GM19328 (cell line): ENCODE measurements at regions not wholly inside any gene's neighbourhood (a gene's known extent, or its start where the extent isn't known, plus 50 kb on each side); places are given as distances from the start of the nearest gene placed in this dataset.

Experiments used
- ATAC-seq: cut with Tn5 transposase; IDR thresholded peaks from one replicate; pipeline ENCODE4 v1.9.1; 2021; ENCODE audit warnings: mild to moderate bottlenecking, moderate library complexity; ENCODE audit not compliant: unreplicated experiment

DNA sequence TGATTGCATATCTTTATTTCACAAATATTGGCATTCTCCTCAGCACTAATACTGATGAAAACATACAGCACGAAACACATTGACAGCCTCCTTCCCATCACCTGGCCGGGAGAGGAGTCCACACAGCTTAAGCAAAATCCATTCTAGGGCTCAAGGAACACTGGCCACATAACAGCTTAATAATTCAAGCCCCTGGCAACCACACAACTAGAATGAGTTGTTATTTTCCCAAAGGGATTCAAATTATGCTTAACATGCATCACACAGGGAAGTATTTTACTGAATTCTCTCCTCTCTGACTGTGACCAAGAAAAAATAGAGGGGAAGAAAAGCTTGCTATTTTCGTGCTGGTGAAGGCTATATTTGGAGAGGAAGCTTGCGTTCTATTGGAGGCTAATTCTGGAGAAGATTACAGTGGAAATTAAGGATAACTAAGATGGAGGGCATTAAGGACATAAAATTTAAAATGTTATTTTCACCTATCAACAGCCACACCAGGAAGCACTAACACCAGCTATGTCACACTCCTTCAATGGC lies 198.5 kb downstream of the ADGRG6 start:
- ATAC-seq = no peak

DNA sequence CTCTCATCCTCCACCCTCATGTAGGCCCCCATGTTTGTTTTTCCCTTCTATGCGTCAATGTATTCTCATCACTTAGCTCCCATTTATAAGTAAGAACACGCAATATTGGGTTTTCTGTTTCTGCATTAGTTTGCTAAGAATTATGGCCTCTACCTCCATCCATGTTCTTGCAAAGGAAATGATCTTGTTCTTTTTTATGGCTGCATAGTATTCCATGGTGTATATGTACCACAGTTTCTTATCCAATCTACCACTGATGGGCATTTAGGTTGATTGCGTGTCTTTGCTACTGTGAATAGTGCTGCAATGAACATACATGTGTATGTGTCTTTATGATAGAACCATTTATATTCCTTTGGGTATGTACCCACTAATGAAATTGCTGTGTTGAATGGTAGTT lies 200.0 kb downstream of the ADGRG6 start:
- ATAC-seq = no peak

DNA sequence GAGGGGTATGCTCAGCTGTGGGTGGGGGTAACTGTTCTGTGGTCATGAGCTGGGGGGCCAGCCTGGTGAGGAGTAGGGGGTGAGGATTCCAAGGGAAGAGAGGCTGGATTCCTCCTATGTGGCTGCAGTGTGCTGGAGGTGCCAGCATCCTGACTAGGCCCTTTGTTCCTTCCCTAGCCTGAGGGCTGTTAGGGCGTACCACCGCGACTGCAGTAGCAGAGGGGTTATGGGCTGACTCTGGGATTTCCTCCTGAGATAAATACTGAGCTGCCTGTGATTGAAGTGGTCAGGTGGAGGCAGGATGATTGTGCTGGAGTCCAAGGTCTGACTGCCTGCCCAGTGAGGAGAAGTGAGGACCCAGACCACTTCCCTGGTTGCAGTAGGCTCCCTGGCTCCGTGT lies 205.3 kb downstream of the ADGRG6 start:
- no peak for ATAC-seq

DNA sequence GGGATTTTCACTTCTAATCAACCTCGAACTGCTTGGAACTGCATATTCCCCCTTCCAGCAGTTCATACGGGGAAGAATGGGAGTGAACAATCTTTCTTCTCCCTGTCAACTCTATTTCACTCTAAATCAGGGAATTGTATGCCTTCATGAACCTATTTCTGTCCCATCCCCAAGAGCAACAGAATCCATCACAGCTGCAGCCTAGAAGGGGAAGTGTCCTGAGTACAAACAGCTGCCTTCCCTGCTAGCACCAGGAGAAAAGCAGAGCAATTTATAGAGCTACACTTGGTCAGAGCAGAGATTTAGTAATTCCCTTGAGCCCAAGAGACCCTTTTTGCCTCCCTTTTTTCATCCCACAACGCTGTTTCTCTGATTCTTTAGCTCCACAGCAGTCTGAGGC lies 208.4 kb downstream of the ADGRG6 start:
- ATAC-seq = no peak

DNA sequence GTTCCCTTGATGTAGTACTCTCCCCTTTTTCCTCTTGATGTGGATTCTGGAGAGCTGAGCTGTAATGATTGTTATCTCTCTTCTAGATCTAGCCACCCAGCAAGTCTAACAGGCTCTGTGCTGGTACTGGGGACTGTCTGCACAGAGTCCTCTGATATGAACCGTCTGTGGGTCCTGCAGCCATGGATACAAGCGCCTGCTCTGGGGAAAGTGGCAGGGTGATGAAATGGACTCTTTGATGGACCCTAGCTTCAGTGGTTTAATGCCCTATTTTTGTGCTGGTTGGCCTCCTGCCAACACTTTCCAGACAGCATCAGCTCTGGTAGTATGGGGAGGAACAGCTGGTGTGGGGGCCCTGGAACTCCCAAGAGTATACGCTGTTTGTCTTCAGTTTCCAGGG lies 216.3 kb downstream of the ADGRG6 start:
- no peak for ATAC-seq

DNA sequence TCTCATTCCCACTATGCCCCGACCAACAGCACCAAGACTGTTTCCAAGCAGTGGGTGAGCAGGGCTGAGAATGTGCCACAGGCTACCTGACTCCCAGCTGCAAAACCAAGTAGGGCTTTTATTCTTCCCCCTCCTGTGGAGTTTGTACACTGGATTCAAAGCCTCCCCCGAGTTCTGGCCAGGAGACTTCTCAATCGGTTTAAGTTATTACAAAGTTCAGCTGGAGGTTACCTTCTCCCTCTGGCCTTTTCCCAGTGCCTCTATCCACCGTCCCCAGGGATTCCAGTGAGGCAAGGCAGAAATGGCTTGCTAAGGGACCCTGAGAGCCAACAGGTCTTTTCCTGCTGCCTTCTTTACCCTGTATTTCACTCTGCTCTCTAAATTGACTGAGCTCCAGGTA lies 217.0 kb downstream of the ADGRG6 start:
- ATAC-seq = no peak

DNA sequence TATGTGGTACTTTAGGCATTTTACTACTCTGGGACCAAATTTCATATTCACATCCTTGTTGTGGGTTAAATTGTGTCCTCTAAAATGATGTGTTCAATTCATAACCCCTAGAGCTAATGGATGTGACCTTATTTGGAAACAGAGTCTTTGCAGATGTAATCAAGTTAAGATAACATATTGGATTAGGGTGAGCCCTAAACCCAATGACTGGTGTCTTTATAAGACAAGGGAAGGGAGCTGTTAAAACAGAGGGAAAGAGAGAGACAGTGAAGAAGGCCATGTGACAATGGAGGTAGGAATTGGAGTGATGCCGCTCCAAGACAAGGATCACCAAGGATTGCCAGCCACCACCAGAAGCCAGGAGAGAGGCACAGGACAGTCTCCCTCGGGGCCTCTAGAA lies 220.0 kb downstream of the ADGRG6 start:
- ATAC-seq = no peak

DNA sequence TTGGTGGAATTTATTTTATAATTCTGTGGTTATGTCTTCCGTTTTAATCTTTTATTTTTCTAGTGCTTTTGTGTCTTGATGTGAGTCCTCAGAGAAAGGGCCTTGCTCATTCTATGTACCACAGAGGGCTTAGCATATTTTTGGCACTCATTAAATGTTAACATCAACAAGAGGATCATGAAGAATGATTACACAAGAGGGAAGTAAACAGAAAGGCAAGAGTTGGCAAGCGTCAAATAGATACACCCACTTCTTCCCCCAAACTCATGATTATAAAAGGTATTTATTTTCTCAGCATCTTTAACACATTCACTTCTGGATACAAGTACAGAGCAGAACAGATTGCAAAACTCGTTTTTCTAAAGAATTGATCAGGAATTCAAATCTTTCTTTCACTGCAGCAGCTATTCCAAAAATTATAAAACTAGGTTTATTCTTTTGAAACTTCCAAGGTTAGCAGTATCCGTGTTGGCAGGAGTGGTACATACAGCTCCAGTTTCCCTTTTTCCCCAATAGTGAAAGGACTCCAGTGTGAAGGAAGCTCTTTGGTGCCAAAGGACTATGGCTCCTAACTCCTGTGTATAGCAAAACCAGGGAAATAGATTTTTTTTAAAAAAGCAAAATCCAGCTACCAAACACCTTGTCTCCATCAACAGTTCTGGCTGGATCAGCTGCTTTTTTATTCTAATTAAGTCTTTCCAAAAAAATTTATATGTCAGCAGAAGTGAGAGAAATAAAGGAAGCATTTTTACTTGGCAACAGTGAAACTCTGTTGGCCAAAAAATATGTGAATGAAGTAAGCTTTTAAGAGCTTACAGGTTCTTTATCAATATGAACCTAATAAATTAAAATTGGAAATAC lies 221.9 kb downstream of the ADGRG6 start:
- no peak for ATAC-seq

DNA sequence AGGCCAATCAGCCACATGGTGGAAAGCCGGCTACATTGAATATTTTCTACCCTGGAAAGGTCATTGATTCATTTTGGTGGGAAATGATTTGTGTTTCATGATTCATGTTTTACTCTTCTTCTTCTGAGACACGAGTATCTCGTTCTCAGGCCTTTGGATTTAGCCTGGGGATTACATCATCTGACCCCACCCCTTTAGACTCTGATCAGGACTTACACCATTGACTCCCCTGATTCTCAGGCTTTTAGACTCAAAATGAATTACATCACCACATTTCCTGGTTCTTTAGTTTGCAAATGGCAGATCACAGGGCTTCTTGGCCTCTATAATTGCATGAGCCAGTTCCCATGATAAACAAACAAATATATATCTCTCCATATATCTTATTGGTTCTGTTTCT lies 228.8 kb downstream of the ADGRG6 start:
- ATAC-seq = no peak

DNA sequence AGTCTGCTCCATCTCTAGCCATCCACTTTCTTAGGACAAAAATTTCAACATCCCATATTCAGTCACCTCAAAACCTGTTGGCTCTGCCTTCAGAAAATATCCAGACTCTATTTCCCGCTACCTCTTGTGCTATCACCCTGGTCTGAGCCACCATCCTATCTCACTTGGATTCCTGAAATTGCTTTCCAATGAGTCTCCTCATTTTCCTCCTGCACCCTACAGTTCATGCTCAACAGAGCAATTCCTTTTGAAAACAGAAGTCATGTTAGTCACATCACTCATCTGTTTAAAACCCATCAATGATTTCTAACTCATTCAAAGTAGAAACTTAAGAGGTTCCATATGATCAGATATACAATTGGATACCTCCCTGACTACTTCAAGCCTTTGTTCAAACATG lies 229.9 kb downstream of the ADGRG6 start:
- ATAC-seq = no peak

DNA sequence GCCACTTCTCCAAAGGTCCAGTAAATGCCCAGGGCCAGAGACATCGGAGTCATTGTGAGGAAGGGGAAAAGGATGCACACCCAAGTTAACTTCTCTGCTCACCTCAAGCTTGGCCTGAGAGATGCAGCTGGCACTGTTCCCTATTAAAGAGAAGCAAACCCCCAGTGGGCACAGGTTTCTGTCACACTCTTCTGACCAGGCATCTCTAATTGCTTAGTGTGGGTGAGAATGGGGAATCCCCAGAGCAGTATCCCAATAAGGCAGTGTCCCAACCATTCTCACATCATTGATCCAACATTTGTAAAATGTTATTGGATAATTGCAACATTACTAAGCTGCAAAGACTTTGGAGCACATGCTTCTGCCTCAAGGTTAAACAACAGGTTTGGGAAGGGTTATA lies 232.3 kb downstream of the ADGRG6 start:
- no peak for ATAC-seq

DNA sequence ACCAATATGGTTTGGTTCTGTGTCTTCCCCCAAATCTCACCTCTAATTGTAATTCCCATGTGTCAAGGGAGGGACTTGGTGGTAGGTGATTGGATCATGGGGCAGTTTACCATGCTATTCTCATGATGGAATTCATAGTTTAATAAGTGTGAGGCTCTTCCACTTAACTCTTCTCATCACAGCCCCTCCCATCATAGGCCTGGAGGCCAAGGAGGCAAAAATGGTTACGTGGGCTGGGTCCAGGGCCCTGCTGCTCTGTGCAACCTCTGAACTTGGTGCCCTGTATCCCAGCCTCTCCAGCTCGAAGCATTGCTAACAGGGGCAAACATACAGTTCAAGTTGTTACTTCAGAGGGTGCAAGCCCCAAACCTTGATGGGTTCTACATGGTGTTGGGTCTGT lies 232.7 kb downstream of the ADGRG6 start:
- no peak for ATAC-seq

DNA sequence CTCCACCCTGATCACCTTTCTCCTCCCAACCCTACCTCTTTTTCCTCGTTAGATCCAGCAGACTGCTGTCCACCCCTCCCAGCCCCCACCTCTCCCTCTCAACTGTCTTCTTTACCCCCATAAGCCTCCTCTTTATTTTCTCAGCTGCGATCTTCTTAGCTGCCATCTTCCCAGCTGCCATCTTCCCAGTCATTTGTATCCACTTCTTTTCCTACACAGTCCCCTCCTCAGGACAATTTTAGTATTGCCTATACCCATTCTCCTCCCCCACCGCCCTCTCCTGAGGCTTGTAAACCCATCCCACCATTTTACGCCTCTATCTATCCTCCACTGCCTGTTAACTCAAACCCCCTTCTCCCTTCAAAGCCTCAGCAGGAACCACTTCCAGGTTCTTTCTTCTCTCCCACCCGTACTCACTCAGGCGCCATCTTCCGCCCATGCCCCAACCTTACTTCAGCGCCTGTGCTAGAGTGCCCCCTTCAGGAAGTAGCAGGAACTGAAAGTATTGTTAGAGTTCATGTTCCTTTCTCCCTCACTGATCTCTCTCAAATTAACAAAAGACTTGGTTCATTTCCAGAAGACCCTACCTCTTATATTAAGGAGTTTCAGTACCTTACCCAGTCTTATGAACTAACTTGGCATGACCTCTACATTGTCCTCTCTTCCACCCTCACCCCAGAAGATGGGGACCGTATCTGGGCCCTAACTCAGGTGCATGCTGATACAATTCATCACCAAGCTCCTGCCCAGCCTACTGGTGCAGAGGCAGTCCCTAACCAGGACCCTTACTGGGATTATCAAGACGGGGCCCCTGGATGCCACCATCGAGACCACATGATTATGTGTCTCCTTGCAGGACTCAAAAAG lies 236.0 kb downstream of the ADGRG6 start:
- no peak for ATAC-seq

DNA sequence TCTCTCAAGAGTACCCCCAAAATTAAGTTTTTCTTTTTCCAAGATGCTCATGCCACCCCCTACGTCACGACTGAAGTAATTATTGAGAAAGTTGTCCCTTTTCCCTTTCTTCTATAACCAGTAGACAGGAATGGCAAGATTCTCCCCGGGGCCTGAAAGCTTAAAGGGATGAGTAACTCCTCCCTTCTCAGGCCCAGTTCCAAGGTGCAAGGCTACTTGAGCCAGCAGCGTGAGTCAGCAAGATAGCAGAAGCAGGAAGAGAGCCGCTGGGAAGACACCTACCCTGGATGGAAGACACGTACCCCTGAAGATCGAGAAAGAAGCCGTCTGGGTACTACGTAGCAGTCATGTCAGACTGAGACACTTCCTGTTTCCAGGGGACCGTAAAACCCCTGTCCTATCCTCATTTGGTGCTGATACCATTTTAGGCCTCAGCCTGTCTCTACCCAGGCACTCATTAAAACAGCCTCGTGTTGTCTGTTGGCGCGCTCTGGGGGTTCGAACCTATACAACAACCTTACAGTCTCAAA lies 241.0 kb downstream of the ADGRG6 start:
- no peak for ATAC-seq

DNA sequence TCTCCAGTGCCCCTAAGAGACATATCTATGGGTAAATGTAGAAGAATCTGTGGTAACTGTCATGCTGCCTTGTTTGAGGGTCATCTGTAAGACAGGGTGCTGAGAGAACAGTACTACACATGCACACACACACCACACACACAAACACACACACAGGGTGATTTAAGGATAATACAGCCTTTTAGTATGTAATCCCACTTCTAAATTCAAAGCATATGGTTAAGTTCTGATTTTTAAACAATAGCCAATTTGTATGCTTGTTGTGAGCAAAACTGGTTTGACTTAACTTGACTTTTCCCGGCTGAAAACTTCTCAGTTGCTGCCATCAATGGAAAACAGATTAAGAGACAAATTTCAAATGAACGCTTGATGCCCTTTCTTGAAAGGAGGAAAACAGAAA lies 241.8 kb downstream of the ADGRG6 start:
- ATAC-seq = no peak

DNA sequence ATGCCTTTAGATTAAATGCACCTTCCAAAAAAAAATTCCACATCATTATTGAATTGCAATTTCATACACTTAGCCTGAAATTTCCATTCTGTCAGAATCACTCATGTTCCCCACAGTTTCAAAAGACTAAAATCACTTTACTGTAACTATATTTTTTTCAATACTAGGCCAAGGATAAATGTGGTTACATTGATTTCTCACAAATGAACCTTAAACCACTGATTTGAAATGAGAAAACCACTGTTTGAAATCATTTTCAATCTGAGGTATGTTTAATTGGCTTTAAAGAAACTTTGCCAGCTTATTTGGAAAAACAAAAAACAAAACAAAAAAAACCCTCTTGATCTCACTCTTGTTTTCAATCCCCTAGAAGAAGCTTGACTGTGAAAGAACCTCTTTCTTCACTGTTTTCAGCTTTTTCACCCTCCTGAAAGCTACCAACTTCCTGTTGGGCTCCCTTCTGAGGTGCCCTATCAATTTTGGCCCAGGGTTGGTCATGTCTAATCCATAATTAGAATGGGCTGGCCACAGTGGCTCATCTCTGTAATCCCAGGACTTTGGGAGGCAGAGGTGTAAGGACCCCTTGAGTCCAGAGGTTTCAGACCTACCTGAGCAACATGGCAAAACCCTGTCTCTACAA lies 242.5 kb downstream of the ADGRG6 start:
- ATAC-seq = no peak

DNA sequence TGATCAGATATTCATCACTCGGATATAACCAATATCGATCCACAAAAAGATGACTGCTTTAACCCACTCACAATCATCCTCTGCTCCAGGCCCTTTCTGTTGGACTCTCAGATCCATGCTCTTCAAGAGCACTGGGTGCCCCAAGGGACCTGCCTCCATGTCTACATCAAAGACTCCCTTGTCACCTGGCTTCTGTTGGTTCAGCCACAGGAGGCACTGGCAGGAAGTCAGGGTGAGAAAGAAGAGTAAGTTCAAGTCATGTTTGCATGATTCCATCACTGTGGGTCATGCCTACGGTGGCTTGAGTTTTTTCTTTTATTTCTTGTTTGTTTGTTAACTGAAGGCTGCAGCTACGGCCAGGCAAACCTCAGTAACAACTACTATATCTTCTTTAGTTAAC lies 243.3 kb downstream of the ADGRG6 start:
- no peak for ATAC-seq

DNA sequence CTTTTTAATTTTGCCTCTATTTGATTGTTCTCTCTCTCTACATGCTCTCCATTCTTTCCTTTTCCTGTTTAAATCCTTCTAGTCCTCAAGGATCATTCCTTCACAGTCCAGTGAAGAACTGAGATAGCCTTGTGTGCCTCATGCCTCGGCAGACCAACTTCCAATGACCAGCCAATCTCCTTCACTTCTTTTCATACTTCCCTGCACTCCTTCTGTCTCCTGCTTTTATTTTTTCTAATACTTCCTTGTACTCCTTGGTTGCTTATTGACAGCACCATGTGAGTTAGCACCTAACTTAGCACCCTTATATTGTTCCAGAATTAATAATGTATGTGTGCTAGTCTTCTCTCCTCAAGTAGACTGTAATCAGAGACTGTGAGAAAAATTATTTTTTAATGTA lies 246.8 kb downstream of the ADGRG6 start:
- no peak for ATAC-seq

DNA sequence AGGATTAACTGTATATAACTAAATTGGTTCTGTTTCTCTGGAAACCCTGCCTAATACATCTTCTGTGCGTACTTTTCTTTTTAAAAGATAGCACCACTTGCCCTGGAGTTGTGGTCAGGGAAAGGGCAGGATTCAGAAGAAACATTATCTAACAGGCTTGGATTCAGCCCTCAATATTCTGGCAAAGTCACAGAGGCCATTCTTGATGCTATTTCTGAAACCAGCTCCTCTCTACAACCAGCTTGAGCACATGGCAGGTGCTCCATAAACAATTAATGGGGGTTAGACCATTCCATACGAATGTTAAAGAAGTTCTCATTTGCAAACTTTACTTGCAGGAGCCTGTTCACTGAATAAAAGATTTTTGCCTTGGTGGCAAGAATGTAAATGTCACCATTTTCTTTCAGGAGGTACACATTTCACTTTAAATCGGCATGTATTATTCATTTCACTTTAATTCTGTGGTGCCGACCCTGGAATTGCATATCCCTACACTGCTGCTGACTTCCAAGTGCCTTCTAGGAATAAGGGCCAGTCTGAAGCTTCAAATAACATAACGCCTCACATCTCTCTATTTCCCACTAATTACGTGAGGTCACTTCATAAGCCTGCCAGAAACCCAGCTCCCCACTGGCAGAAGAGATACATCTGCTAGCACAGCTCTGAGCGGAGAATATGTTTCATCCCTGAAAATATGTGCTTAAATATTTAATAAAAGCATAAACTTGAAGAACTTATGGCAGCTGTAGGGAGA lies 248.7 kb downstream of the ADGRG6 start:
- ATAC-seq = no peak

DNA sequence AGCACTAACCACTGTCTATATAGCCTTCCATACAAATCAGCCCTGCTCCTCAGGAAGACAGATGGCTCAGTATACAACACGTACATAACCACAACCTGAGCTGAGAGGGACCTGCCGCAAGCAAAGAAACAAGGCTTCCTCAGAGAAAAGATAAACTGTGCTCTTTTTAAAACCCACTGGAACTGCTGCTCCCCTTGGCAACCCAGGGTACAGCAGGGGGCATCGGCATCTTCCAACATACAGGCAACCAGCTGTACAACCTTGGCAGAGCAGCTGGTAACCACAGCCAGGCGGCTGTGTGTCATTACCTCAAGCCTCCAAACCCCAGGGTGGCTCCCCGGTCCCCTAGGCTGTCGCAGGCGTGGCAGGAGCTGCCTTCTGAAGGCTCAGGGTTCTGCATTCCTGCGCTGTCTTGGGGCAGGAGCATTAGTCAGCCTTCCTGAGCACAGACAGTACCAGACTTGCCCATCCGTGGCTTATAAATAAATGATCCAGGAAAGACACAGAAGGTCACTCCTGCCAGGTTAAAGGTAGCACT lies 249.5 kb downstream of the ADGRG6 start:
- ATAC-seq = no peak
